ENCODE measurements at regions not wholly inside any gene's neighbourhood (a gene's known extent, or its start where the extent isn't known, plus 50 kb on each side); places are given as distances from the start of the nearest gene placed in this dataset.

DNA sequence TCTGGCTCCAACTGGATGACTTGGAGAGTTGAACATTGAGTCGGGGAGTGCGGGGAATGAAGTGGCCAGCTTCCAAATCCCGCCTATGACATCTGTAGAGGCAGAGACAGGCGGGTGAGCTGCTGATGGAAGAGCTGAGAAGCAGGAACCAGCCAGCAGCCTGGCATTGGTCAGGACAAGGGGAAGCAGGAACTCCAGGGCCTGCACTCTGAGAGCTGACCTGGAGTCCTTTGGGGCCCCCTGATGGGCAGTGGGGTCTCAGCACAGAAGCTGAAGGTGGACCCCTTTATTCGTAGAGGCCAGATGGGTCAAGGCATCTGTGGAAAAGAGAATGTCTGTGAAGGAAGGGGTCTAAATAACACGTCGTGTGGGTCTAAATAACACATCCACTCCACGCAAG lies 57.0 kb downstream of the SEC61G start:
- FAIRE-seq (no peak), DNase-seq (ENCODE audit: insufficient read length, low spot score) (no peak)

DNA sequence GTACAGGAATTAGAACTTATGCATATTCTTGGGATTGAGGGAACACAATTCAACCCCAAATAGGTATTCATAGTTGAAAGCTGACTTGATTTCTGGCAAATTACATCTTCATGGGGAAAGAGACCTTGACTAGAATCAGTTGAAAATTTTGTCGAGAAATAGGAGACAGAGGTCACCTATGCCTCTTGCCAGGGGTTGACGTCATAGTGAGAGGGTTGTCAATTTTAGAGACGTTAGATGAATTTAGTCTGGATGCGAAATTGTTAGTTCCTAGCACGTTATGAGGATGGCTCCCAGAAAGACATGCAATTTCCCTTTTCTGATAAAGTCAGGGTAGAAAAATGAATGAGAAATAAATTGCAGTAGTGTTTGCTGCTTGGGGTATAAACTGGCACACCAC lies 59.3 kb downstream of the SEC61G start:
- FAIRE-seq (no peak), DNase-seq (ENCODE audit: insufficient read length, low spot score) (no peak)

DNA sequence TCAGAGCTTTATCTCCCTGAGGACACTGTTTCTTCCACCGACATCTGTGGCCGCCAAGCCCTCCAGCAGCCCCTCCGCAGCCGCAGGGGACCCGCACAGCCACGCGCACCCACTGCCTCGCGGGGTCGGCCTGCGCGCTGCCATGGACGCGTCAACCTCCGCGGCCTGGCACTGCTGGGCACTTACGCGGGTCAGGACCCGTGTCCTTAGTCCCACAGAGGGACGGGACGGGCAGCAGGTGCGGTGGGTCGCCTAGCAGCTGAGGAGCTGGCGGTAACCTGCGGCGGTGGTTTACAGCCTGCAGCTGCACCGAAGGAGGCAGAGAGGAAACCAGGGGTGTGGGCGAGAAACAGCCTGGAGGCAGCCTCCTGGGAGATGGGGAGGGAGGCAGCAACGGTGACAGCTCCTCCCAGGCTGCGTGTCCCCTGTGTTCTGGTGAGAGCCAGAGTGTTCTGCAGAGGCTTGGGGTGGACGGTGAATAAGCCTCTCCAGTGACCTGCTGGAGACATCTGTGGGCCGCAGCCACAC lies 61.3 kb downstream of the SEC61G start:
- FAIRE-seq (no peak), DNase-seq (ENCODE audit: insufficient read length, low spot score) (no peak)

DNA sequence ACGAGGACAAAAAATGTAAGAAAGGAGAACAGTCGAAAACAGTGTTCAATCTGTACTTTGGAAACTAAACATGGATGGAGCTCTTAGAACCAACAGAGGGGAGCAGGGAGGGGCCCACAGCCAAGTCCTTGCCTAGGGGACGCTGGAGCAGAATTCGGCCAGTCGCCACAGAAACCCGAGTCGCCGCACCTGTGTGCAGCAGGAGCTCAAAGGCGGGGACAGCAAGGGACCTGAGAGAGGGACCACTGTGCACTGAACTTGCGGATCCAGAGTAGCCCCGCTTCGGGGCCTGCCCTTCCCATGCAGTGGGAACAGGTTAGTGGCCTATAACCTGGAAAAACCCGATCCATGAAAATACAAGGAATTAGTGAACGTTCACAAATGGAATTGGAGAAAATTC lies 68.1 kb downstream of the SEC61G start:
- FAIRE-seq (no peak), DNase-seq (ENCODE audit: insufficient read length, low spot score) (no peak)

DNA sequence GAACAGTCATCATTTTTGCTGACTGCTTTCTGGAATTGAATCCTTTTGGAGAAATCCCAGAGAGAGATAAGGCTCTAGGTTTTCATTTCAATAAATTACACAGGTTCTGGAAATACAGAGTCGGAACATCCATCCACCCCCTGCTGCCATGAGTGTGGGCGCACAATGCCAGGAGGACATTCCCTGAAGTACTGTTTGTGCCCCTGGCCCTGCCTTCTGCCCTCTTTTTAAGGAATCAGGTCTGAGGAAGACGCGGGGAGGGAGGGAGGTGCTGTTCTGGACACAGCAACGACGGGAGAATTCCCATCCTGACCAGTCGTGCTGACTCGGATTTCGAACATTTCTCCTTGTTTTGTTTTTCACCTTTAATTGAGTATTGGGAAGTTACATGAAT lies 69.0 kb downstream of the SEC61G start:
- DNase-seq (ENCODE audit: insufficient read length, low spot score) (no peak), FAIRE-seq (no peak)

DNA sequence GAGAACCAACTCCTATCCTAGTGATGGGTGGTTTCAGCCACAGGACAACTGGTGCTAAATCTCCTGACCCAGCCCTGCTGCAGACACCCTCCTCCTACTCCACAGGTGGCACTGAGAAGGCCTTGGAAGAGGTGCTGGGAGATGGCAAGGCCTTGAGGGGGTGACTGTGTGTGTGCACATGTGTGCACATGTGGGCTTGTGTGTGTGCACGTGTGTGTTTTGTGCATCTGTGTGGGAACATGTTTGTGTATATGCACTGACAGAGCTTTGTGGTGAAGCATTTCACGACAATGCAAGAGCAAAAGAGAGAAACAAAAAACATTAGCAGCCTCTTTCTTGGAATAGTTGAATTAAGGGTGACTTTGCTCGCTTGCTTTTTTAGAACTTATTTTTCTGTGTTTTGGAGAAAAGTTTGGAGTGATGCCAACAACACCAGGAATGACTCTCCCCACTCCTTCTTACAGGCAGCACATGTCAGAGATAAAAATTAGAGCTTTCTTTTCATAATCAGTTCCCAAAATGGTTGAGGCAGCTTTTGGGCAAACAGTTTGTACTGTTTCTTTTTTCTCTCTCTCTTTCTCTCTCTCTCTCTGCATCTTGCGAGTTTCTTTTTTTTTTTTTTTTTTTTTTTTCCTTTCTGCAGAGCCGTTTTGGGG lies 69.5 kb downstream of the SEC61G start:
- no peak for DNase-seq (ENCODE audit: insufficient read length, low spot score)

DNA sequence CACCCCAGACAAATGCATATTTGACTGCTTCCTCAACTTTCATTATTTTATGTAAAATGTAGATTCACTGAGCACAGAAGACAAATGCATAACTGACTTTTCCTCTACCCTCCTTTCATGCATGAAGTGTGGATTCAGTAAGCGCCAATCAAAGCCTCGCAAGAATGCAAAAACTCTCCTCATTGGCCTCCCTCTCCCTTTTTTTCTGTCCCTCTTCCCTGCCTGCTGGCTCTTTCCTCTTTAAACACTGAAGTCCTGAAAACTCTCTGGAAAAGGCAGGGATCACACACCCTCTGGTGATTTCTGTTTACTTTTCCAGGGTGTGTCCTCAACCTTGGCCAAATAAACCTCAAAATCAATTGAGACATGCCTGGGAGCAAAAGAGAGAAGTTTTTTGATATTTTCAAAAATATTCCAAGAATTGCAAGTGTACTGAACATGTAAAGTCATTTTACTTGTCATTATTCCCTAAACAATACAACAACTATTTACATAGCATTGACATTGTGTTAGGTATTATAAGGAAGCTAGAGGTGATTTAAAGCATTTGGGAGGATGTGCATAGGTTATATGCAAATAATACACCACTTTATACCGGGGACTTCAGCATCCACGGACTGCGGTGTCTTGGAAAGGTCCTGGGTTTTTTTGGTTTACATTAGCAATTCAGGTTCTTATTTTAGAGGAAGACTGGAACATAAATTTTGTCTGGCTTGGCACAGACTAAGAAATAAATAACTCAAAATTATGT lies 71.4 kb downstream of the SEC61G start:
- no peak for FAIRE-seq
- no peak for DNase-seq (ENCODE audit: insufficient read length, low spot score)

More for the DNA sequence above, 69.5 kb downstream of the SEC61G start:
- FAIRE-seq, result no peak

DNA sequence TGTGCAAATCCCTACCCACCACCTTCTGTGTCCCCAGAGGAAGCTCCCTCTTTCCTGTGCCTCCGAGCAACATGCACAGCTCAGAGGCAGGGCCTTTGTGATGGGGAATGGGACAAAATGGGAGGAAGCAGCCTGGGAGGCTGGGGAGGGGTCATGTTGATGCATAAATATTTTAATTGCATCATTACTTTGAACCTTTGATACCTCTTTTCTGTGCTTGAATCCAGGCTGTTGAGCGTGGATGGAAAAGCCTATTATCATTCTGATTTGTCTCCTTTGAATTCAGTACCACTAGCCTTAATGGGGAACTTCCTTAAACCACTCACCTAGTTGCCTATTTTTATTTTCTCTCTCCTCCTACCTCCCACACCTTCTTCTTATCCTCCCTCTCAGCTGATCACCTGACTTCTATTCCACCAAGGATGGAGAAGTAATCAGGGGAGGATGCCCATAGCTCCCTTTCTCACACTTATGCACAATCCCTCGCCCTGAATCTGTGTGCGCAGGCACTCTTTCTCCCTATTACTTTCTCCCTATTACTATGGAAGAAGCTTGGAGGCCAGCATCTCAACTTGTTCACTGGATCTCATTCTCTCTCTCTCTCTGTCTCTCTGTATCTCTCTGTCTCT lies 78.5 kb downstream of the SEC61G start:
- FAIRE-seq (no peak), DNase-seq (ENCODE audit: insufficient read length, low spot score) (no peak)

DNA sequence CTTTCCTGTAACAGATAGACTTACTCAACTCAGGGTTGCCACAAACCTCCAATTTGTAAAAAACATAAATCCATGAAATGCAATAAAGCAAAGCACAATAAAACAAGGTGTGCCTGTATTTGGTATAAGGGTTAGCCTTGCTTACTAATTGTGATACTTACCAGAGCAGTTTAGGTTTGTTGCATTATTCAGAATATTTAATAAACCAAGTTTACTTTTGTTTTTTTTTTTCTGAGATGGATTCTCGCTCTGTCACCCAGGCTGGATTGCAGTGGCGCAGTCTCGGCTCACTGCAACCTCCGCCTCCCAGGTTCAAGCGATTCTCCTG lies 79.6 kb downstream of the SEC61G start:
- FAIRE-seq (no peak), DNase-seq (ENCODE audit: insufficient read length, low spot score) (no peak)

DNA sequence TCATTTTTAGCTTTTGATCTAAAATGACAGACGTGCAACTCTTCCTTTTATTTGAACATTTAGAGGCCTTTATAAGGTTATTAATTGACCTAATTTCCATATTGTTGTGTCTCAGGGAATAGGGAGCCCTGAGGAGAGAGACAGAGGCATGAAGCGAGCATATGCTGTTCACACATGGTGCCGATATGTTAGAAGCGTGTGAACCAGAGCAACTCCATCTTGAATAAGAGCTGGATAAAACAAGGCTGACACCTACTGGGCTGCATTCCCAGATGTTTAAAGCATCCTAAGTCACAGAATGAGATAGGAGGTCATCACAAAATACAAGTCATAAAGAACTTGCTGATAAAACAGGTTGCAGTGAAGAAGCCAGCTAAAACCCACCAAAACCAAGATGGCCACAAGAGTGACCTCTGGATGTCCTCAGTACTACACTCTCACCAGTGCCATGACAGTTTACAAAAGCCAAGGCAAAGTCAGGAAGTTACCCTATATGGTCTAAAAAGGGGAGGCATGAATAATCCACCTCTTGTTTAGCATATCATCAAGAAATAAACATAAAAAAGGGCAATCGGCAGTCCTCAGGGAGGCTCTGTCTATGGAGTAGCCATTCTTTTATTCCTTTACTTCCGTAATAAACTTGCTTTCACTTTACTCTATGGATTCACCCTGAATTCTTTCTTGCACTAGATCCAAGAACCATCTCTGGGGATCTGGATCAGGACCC lies 80.1 kb downstream of the SEC61G start:
- FAIRE-seq, result no peak
- DNase-seq (ENCODE audit: insufficient read length, low spot score), result no peak

DNA sequence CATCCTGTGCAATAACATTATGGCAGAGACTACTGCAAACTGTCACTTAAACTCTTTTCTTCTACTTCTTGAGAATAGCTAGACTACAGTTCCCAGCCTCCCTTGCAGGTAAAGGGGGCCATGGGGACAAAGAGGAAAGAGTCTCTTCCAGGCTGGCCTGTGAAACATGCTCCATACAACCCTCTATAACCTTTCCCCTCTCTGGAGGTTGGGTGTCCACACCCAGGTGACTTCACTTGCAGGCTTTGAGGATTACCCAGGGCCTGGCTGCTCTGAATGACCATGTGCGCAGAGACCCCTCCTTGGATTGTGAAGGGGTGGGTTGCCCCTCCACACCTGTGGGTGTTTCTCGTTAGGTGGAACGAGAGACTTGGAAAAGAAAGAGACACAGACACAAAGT lies 84.1 kb downstream of the SEC61G start:
- no peak for DNase-seq (ENCODE audit: insufficient read length, low spot score)
- no peak for FAIRE-seq

DNA sequence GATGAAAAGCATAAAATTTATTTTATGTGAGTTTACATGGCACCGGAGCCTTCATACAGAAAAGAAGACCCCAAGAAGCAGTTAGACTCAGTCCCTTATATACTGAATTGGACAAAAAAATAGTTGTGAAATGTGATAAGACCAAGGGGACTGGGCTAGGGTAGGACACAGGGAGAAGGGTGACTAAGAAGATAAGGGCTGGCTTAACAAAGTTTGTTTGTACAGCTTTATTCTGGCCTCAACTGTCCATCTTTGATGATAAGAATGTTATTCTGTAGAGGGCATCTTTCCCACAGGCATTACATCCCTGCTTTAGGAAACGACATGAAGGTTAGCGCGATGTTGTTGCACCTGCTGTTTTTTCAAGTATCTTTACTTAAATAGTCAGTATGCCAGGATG lies 86.5 kb downstream of the SEC61G start:
- DNase-seq (ENCODE audit: insufficient read length, low spot score) (no peak), FAIRE-seq (no peak)

DNA sequence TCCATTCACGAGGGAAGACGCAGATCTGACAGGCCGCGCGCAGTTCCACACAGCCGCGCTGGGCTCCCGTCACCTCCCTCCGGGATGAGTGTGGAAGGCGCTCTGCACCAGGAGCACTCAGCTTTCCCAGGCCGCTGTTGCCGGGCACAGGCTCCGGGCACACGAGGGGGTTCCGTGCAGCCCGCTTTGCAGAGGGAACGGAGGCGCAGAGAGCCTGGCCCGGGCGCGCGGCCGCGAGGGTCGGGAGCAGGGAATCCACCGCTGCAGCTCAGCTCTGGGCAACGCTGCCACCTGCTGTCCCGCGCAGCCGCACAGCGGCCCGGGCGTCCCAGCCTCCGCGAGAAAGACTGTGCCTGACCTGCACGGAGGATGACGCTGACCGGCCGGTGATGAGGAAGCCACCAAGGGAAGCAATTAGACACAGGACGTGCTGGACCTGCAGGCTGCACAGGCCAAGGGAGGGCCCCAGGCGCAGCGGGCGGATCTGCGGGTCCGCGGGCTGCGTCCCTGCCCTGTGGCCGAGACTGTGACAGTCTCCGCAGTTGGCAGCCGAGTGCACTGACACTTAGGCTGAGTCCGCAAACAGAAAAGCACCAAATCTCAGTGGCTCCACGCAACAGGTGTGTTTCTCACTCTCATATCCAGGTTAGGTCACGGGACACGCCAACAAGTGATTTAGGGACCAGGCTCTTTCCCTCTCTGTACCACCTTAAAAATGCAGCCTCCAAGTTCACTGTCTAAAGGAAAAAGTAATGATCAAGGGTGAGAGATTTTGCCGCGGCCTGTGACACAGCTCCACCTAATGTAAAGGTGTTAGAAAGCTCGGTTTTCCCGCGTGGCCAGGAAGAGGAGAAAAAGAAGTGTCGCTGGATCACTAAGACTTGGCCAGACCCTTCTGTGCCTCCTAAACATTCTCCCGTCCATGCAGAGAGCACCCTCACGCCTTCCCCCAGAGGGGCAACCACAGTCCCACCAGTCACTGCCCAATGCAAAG lies 94.5 kb downstream of the SEC61G start:
- peak; percentile 9 for FAIRE-seq
- peak; percentile 46 for DNase-seq (ENCODE audit: insufficient read length, low spot score)

DNA sequence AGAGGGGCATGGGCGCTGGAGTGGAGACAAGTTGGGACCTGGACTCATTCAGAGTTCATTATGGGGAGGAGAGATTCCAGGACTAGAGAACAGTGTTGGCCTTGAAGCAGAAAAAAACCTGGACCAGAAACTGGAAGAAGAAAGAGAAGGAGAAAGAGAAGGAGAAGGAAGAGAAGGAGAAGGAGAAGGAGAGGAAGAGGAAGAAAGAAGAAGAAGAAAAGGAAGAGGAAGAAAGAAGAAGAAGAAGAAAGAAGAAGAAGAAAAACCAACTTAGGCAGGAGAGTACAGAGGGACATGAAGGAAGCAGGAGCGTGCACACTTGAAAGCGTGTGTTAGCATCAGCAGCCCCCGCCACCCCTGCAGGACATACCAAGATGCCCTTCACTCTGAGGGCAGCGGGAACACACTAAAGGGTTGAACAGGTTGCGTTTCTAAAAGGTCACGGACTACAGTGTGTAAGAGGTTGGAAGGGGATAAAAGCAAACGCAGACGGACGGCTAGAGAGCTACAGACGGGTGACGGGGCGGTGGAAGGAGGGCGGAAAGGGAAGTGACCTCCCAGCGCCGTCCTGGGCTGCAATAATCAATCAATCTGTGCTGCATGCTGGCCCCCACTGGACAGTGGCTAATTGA lies 95.3 kb downstream of the SEC61G start:
- FAIRE-seq (no peak), DNase-seq (ENCODE audit: insufficient read length, low spot score) (no peak)

DNA sequence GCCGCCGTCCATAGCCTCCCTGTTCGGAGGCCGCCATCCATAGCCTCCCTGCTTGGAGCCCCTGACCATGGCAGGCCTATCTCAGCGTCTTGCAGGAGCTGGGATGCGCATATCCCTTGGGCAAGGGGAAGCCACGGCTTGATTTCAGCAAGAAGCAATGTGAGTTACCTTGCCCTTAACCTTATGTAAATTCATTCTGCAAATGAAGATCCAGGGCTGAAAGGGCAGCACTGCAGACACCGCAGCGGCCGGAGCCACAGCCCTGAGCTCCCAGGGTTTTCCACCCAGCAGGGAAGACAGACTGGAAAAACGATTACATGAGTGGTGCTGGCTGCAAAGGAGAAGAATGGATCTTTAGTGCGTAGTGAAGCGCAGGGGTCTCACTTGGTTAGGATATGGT lies 95.8 kb downstream of the SEC61G start:
- FAIRE-seq, result no peak
- DNase-seq (ENCODE audit: insufficient read length, low spot score), result no peak

DNA sequence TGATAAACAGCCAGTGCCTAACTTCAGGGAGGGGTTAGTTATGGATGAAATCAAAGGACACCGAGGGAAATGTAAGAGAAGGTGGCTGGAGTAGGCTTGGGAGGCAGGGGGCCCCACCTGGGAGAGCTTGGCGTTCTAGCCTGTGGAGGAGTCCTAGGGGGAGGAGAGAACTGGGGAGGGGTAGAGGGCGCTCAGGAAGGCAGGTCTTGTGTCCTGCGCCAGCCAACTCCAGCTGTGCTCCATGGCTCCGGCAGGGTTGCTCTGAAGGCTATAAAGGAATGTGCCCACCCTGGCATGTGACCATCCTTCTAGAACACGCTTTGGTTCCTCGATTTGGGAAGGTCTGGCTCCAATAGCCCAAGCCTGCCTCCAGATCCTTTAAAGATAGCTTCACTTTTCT lies 96.3 kb downstream of the SEC61G start:
- DNase-seq (ENCODE audit: insufficient read length, low spot score), result no peak
- no peak for FAIRE-seq

DNA sequence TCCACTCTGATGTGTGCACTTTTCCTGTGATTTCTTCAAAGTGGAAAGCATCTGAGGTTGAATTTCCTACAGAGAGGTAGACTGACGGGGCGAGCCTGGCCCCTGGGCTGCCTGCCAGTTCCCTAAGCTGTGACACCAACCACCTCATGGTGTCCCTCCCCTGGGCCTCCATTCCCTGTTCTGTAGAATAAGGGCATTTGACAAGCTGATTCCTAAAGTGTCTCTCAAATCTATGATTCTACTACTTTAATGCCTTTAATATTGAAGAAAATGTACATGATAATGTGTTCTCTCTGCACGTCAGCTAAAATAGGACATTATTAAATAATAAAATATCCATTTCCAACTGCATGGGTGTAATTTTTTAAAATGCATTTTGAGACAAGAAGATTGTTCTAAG lies 105.1 kb downstream of the SEC61G start:
- no peak for FAIRE-seq

DNA sequence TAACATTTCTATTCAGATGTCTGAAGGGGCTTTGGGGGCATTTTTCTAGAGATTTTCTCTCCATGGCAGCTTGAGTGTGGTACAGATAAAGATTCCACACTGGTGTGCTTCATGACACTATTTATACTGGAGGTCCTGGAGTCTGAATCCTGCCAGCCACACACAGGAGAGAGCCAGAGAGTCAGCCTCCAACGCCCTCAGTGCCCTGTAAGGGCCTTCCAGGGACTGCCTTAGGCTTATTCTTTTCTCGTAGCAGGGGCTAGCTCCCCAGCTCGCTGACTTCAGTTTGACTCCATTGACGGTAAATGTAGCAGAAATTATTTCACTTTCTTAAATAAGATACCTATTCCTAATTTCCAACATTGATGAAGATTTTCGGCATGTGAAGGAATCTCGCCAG lies 100.9 kb downstream of the VSTM2A start:
- FAIRE-seq (no peak), DNase-seq (ENCODE audit: insufficient read length, low spot score) (no peak)

More for the DNA sequence above, 105.1 kb downstream of the SEC61G start:
- no peak for DNase-seq (ENCODE audit: insufficient read length, low spot score)

DNA sequence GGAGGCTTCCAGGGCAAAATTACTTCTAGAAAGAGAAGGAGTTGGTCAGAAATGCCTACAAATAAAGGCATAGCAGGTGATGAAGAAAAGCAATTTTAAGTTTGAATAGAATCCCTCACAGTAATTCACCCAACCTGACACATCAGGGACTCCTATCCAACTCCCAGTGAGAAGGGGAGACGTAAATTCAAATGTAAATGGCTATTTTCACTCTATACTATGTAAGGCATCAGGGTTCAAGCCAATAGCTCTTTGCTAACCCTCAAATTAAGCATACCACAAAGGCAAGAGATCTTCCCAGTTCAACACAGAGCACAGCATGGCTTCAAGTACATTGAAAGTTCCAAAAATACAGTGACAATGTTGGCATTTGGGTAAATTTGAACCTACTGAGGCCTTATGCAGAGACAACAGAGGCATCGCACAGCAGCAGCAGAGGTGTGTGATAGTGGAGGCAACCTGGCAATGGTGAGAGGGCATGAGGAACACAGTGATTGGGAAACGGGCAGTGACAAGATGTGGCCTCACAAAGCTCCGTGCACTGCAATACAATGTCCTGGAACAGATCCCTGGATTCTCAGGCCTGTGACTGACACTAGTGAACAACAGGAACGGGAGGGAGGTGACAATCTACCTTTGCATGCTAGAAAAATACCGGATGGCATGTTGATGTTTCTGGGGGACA lies 95.7 kb downstream of the VSTM2A start:
- DNase-seq (ENCODE audit: insufficient read length, low spot score) (no peak), FAIRE-seq (no peak)

Measured in HTR-8/SVneo (cell line).